D341Med (cell line): ENCODE measurements at regions not wholly inside any gene's neighbourhood (a gene's known extent, or its start where the extent isn't known, plus 50 kb on each side); places are given as distances from the start of the nearest gene placed in this dataset.

Source experiments
- DNase-seq: peaks from one replicate; pipeline ENCODE4 v3.0.0; 2012; ENCODE audit warnings: low spot score

GRCh38 chr7:95668504-95669018 lies 72.2 kb upstream of the PDK4 start:
- DNase-seq, result no peak

- DNase-seq, result no peak
These were observed 66.7 kb upstream of the PDK4 start for GRCh38 chr7:95662987-95663386.

GRCh38 chr7:95660023-95660434 lies 63.7 kb upstream of the PDK4 start:
- DNase-seq, result no peak

GRCh38 chr7:95658676-95659075 lies 62.4 kb upstream of the PDK4 start:
- DNase-seq, result no peak

DNA sequence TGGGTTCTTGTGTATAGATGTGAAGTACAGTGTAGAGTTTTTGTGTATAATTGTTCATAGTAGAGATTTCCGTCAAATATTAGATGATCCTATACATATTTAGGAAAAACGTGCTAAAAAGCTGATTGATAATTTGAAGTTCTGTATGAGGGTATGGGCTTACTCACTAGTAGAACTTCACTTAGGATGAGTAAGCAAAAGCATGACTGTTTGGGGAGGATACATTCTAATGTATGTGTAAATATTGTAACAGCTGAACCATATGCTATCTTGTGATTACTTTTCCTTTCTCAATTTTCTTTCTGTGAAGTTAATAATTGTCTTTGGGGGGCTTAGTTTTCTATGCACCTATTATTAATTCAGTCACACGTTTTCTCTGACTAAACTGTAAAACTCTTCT lies 53.2 kb upstream of the PDK4 start:
- no peak for DNase-seq

- no peak for DNase-seq
These were observed 50.0 kb upstream of the PDK4 start for GRCh38 chr7:95646350-95646749.
